HepG2 (cell line): ENCODE measurements at regions not wholly inside any gene's neighbourhood (a gene's known extent, or its start where the extent isn't known, plus 50 kb on each side); places are given as distances from the start of the nearest gene placed in this dataset.

ENCODE experiments used
- SOX5 ChIP-seq: IDR thresholded peaks from 2 replicates; pipeline ENCODE4 v1.6.1; 2016; ENCODE audit warnings: borderline replicate concordance
- U2AF2 ChIP-seq: fragments of 200-400 bp; formaldehyde crosslinking; IDR thresholded peaks from 2 replicates; pipeline ENCODE4 v1.6.1; 2017; ENCODE audit warnings: low read depth, mild to moderate bottlenecking, low read length
- TF ChIP-seq, protein P1 (sequence below): IDR thresholded peaks from 2 replicates; pipeline ENCODE4 v1.6.1; 2012; ENCODE audit warnings: inconsistent platforms
- TF ChIP-seq, protein P2 (sequence below): sonication (generic); formaldehyde crosslinking; IDR thresholded peaks from 2 replicates; pipeline ENCODE4 v1.5.0; 2020; ENCODE audit warnings: mild to moderate bottlenecking, missing genetic modification reagents, moderate library complexity

DNA sequence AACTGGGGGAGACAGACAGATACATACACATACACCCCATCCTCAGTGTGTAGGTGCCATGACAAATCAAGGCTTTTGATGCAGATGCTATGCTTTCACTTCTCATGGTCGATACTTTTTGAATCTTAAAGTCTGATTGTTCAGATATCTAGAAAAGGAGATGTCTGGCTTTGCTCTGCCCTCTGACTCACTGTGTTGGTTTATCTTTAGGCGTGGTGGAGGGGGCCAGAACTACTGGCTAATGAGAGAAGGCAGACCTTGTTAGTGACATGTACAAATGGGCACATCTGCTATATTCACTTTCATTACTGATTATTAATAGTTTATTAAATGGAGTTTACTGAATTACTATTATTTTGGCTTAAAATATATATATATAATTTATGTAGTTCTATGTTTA is 444.3 kb upstream of the RGS6 start:
- TF ChIP-seq SOX5 (CRISPR knock-in tag) (no peak), U2AF2 (no peak)
- TF ChIP-seq, protein P1, sequence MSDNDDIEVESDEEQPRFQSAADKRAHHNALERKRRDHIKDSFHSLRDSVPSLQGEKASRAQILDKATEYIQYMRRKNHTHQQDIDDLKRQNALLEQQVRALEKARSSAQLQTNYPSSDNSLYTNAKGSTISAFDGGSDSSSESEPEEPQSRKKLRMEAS: no peak
- TF ChIP-seq, protein P2, sequence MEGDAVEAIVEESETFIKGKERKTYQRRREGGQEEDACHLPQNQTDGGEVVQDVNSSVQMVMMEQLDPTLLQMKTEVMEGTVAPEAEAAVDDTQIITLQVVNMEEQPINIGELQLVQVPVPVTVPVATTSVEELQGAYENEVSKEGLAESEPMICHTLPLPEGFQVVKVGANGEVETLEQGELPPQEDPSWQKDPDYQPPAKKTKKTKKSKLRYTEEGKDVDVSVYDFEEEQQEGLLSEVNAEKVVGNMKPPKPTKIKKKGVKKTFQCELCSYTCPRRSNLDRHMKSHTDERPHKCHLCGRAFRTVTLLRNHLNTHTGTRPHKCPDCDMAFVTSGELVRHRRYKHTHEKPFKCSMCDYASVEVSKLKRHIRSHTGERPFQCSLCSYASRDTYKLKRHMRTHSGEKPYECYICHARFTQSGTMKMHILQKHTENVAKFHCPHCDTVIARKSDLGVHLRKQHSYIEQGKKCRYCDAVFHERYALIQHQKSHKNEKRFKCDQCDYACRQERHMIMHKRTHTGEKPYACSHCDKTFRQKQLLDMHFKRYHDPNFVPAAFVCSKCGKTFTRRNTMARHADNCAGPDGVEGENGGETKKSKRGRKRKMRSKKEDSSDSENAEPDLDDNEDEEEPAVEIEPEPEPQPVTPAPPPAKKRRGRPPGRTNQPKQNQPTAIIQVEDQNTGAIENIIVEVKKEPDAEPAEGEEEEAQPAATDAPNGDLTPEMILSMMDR (CRISPR knock-in tag): no peak
